ENCODE measurements at regions not wholly inside any gene's neighbourhood (a gene's known extent, or its start where the extent isn't known, plus 50 kb on each side); places are given as distances from the start of the nearest gene placed in this dataset.

DNA sequence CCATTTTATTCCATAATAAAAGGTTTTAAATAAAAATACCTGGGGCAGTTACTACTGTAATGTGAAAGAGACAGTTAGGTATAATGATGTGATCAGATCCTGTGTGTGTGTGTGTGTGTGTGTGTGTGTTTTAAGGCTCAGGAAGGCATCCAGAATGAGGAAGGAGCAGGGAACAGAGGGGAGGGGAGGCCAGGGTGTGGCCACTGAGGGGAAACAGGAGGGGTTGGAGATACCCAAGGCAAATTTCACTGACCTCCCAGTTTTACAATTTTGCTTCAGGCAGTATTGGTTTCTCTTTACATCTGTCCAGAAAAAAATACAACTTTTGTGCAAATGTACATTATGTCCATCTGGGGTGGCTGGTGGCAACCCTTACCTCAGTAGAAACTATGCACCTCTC is 163.5 kb upstream of the FBXO11 start:
- no peaks in the 10 kb centered on the region for H3K9me3 ChIP-seq
- TF ChIP-seq, protein P1, sequence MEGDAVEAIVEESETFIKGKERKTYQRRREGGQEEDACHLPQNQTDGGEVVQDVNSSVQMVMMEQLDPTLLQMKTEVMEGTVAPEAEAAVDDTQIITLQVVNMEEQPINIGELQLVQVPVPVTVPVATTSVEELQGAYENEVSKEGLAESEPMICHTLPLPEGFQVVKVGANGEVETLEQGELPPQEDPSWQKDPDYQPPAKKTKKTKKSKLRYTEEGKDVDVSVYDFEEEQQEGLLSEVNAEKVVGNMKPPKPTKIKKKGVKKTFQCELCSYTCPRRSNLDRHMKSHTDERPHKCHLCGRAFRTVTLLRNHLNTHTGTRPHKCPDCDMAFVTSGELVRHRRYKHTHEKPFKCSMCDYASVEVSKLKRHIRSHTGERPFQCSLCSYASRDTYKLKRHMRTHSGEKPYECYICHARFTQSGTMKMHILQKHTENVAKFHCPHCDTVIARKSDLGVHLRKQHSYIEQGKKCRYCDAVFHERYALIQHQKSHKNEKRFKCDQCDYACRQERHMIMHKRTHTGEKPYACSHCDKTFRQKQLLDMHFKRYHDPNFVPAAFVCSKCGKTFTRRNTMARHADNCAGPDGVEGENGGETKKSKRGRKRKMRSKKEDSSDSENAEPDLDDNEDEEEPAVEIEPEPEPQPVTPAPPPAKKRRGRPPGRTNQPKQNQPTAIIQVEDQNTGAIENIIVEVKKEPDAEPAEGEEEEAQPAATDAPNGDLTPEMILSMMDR (IDR thresholded peaks at IDR 0.05) = no peak
- no peaks in the 10 kb centered on the region for H3K27me3 ChIP-seq (ENCODE audit: insufficient read depth in 3 of 3, low read length in 2 of 3)
- ATAC-seq (no peak), DNase-seq (no peak)
- H3K4me1 ChIP-seq = no peaks in the 10 kb centered on the region
- H3K27ac ChIP-seq = no peak overlapping the region
- H3K4me3 ChIP-seq = no peak overlapping the region
- H3K36me3 ChIP-seq (ENCODE audit: insufficient read depth in 1 of 2, low read depth in 1 of 2) = no peaks in the 10 kb centered on the region
- intact Hi-C loops (cut with DNase I) = no loop called here

DNA sequence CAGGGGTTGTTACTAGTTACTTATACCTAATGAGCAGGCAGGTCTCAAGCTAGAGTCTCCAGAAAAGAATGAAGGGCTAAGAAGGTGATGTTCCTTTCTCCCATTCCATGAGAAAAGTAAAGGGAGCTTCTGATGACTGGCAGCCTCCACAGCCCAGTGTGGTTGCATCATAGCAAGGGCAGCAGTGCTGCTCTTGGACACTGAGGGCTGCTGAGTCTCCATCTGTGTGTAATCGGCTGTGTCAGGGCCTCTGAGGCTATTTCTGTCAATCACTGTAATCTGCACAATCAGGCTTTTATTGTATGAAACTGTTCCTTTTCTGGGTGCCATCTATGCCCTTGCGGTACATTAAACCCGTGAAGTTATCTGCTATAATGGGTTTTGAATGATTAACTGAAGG is 164.1 kb upstream of the FBXO11 start:
- no peaks in the 10 kb centered on the region for H3K36me3 ChIP-seq (ENCODE audit: insufficient read depth in 1 of 2, low read depth in 1 of 2)
- H3K27me3 ChIP-seq (ENCODE audit: insufficient read depth in 3 of 3, low read length in 2 of 3) = no peaks in the 10 kb centered on the region
- no peak overlapping the region for H3K27ac ChIP-seq
- H3K4me1 ChIP-seq = no peaks in the 10 kb centered on the region
- TF ChIP-seq, protein P1 (IDR thresholded peaks at IDR 0.05) = no peak
- 69 to 82% (median 80%) methylated on average over 3 of the region's 3 CpGs for WGBS, 3 donors
- intact Hi-C loops (cut with DNase I) = no loop called here
- DNase-seq (no peak), ATAC-seq (no peak)
- H3K9me3 ChIP-seq = no peaks in the 10 kb centered on the region
- no peak overlapping the region for H3K4me3 ChIP-seq

DNA sequence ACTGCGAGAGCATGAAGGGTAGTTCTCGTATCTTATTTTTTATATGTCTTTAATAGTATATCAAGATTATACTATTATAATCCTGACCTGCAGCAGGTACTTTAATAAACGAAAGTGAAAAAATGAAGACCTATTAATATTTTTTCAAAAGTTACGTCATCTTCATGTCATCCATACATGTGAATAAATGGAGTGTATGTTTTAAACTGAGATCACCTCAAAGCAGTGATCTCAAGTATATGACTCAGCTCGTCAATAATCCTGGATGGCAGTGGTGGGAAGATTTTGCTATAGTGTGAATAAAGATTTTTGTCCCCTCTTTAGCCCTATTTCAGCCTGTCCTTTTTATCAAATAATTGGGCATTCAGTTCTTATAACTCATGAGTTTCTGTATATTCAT is 166.3 kb upstream of the FBXO11 start:
- no peaks in the 10 kb centered on the region for H3K9me3 ChIP-seq
- H3K4me1 ChIP-seq = no peaks in the 10 kb centered on the region
- H3K27ac ChIP-seq = no peak overlapping the region
- TF ChIP-seq, protein P1 (IDR thresholded peaks at IDR 0.05) = no peak
- intact Hi-C loops (cut with DNase I) = no loop called here
- DNase-seq (no peak), ATAC-seq (no peak)
- no peaks in the 10 kb centered on the region for H3K36me3 ChIP-seq (ENCODE audit: insufficient read depth in 1 of 2, low read depth in 1 of 2)
- no peak overlapping the region for H3K4me3 ChIP-seq
- no peaks in the 10 kb centered on the region for H3K27me3 ChIP-seq (ENCODE audit: insufficient read depth in 3 of 3, low read length in 2 of 3)
- 89% methylated on average over 5 of the region's 5 CpGs for WGBS, 3 donors

DNA sequence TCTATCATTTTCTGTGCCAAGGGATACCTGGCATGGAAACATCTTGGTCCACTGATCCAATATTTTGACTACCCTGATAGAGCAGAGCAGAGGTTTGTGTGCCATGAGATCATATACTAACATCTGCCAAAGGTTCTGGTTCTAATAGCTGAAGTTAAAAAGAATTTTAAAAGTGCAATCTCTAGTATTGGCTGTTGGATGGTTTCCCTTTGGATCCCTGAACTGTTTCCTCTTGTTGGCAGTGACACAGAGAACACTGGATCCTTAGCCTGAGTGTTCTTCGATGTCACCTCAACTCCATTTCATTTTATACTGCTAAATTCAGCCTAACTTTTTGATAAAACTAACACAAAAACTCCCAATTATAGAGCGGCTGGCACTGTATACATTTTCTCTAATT is 169.3 kb upstream of the FBXO11 start:
- intact Hi-C loops (cut with DNase I) = no loop called here
- Histone ChIP-seq H3K4me1 (no peaks in the 10 kb centered on the region), H3K4me3 (no peak overlapping the region), H3K27me3 (ENCODE audit: insufficient read depth in 3 of 3, low read length in 2 of 3) (no peaks in the 10 kb centered on the region), H3K9me3 (no peaks in the 10 kb centered on the region), H3K36me3 (ENCODE audit: insufficient read depth in 1 of 2, low read depth in 1 of 2) (no peaks in the 10 kb centered on the region), H3K27ac (no peak overlapping the region)
- 66 to 77% (median 69%) methylated on average over 2 of the region's 2 CpGs for WGBS, 3 donors
- TF ChIP-seq, protein P1 (IDR thresholded peaks at IDR 0.05) = no peak
- no peak for DNase-seq
- ATAC-seq = no peak

DNA sequence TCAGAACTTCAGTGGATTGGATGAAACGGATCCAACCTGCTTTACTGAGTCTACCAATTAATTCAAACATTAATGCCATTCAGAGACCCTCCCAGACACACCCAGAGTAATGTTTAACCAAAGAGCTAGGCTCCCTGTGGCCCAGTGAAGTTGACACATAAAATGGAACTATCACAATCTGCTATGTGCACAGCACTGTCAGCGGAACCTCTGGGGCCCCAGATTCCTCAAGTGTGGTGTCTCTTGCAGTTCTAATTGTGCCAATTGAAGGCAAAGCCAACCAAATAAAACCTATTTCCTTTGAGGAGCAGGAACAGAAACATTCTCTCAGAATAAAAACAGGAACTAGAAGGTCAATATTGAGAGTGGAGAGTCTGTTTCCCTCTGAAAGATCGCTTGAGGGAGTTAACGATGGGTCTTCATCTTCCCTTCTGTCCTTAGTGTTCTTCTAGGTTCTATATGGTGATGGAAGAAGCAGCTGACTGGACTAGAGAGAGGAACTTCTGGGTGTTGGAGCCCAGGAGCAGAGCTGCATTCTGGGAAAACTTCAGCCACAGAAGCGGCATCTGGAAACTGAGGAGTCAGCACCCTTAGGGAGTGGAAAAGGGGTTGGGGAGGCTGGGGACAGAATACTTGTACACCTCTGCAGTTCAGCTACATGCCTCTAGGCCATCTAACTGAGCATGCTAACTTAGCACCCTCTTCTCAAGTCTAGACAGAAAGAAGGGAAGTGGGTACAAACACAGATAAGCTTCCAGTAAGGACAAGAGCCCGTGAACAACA is 174.4 kb upstream of the FBXO11 start:
- no peaks in the 10 kb centered on the region for H3K9me3 ChIP-seq
- no peak overlapping the region for H3K4me3 ChIP-seq
- DNase-seq (no peak), ATAC-seq (no peak)
- no peaks in the 10 kb centered on the region for H3K4me1 ChIP-seq
- intact Hi-C loops (cut with DNase I) = no loop called here
- TF ChIP-seq, protein P1 (IDR thresholded peaks at IDR 0.05) = no peak
- no peak overlapping the region for H3K27ac ChIP-seq
- 82 to 86% (median 84%) methylated on average over 6 of the region's 6 CpGs for WGBS, 3 donors
- H3K36me3 ChIP-seq (ENCODE audit: insufficient read depth in 1 of 2, low read depth in 1 of 2) = no peaks in the 10 kb centered on the region
- H3K27me3 ChIP-seq (ENCODE audit: insufficient read depth in 3 of 3, low read length in 2 of 3) = no peaks in the 10 kb centered on the region

Data from psoas muscle (tissue), 7 donors.